K562 (cell line): ENCODE measurements at regions not wholly inside any gene's neighbourhood (a gene's known extent, or its start where the extent isn't known, plus 50 kb on each side); places are given as distances from the start of the nearest gene placed in this dataset.

ENCODE experiments used
- ATAC-seq: fragments of 200-7000 bp; cut with Tn5 transposase; 3 replicates; pipeline ENCODE4 v1.9.1; 2020; ENCODE audit warnings: moderate library complexity
- BruUV-seq: library from RNA; stranded (reverse); fragments of 400-500 nt; replicated peaks from 2 replicates; lab custom pipeline; 2021; lab: Mats Ljungman, UMichigan
- CTCF ChIA-PET: fragments of 300-600 bp; formaldehyde crosslinking; extraction: SDS; loops from one replicate; lab custom pipeline; 2021; ENCODE audit warnings: low intra/inter-chr PET ratio; lab: Yijun Ruan, JAX
- POLR2A ChIA-PET: fragments of 300-600, 350-650 bp; sonication (Branson Sonifier 250); formaldehyde crosslinking; extraction: SDS; loops from one replicate; lab custom pipeline; 2021; ENCODE audit warnings: antibody characterized with exemption, inconsistent platforms; lab: Yijun Ruan, JAX
- DNase-seq, 4 experiments: peaks; one replicate each; pipeline versions ENCODE4 v3.0.0 to v3.0.0-alpha.2; 2011 to 2018; ENCODE audit warnings: low spot score in 3 of 4, mixed read lengths in 3 of 4; ENCODE audit errors: extremely low read depth in 1 of 4
- FAIRE-seq: peaks from 2 replicates; lab custom pipeline; 2011; peaks lifted over from hg19 to GRCh38; lab: Jason Lieb, UNC
- H2AFZ ChIP-seq: 2 replicates; pipeline ENCODE4 v1.6.0; 2011; ENCODE audit warnings: low read depth, low read length, control low read depth, inconsistent platforms
- H3K27ac ChIP-seq: fragments of 200-600 bp; 3 replicates; pipeline ENCODE4 v1.8.0; 2011; ENCODE audit warnings: low read depth, mild to moderate bottlenecking, control low read depth, inconsistent platforms, low read length, moderate library complexity, mixed read lengths; ENCODE audit errors: extremely low read depth
- H3K27me3 ChIP-seq, 2 experiments: fragments of 300-600 bp in 1 of 2; 2 replicates in 1 of 2; 3 replicates in 1 of 2; pipeline versions ENCODE4 v1.6.0 to v1.8.0; 2011; ENCODE audit warnings: inconsistent platforms in 2 of 2, low read length in 2 of 2, mild to moderate bottlenecking in 1 of 2, mixed read lengths in 1 of 2, moderate library complexity in 1 of 2; ENCODE audit not compliant: control insufficient read depth in 2 of 2, insufficient read depth in 2 of 2
- H3K36me3 ChIP-seq: fragments of 300-600 bp; 3 replicates; pipeline ENCODE4 v1.8.0; 2011; ENCODE audit warnings: mild to moderate bottlenecking, low read length, inconsistent platforms; ENCODE audit not compliant: control insufficient read depth, insufficient read depth
- H3K4me1 ChIP-seq, 2 experiments: fragments of 200-600 bp in 1 of 2; replicated peaks in 1 of 2; 2 replicates in 1 of 2; 3 replicates in 1 of 2; pipeline versions ENCODE4 v1.5.1 to v1.8.0; 2011; ENCODE audit warnings: inconsistent platforms in 2 of 2, low read length in 2 of 2, mild to moderate bottlenecking in 1 of 2, mixed read lengths in 1 of 2, moderate library complexity in 1 of 2; ENCODE audit not compliant: control insufficient read depth in 2 of 2, insufficient read depth in 2 of 2
- H3K4me2 ChIP-seq: 2 replicates; pipeline ENCODE4 v1.6.1; 2011; ENCODE audit warnings: low read length, control low read depth, inconsistent platforms, mixed read lengths; ENCODE audit not compliant: insufficient read depth
- H3K4me3 ChIP-seq: fragments of 200-600 bp; sonication (generic), shearing (Covaris generic); 2 replicates; pipeline ENCODE4 v1.5.1; 2016; ENCODE audit warnings: control low read depth, inconsistent platforms
- H3K79me2 ChIP-seq: fragments of 200-600 bp; 3 replicates; pipeline ENCODE4 v1.8.0; 2011; ENCODE audit warnings: low read length, inconsistent platforms; ENCODE audit not compliant: control insufficient read depth, insufficient read depth
- H3K9ac ChIP-seq, 2 experiments: 2 replicates each; pipeline versions ENCODE4 v1.6.0 to v1.6.1; 2011; ENCODE audit warnings: low read depth in 2 of 2, low read length in 2 of 2, control low read depth in 1 of 2, inconsistent platforms in 1 of 2, mild to moderate bottlenecking in 1 of 2, mixed read lengths in 1 of 2; ENCODE audit not compliant: insufficient read depth in 1 of 2
- H3K9me1 ChIP-seq: one replicate; pipeline ENCODE4 v1.6.0; 2011; ENCODE audit warnings: inconsistent platforms, mild to moderate bottlenecking, low read length, moderate library complexity; ENCODE audit not compliant: control insufficient read depth, insufficient read depth
- H3K9me3 ChIP-seq: replicated peaks from 2 replicates; pipeline ENCODE4 v1.5.1; 2011; ENCODE audit warnings: low read depth, low read length, inconsistent platforms; ENCODE audit not compliant: control insufficient read depth, insufficient read depth
- H4K20me1 ChIP-seq: replicated peaks from 2 replicates; pipeline ENCODE4 v1.6.1; 2011; ENCODE audit warnings: low read length, inconsistent platforms, mixed read lengths; ENCODE audit not compliant: control insufficient read depth, insufficient read depth
- C11orf30 ChIP-seq: fragments of 450-650 bp; IDR thresholded peaks from 2 replicates; pipeline ENCODE4 v1.6.1; 2016; ENCODE audit warnings: low read depth, mild to moderate bottlenecking
- DACH1 ChIP-seq: fragments of 450-650 bp; IDR thresholded peaks from 2 replicates; pipeline ENCODE4 v1.6.1; 2018; ENCODE audit not compliant: partially characterized antibody
- PTRF ChIP-seq: fragments of 450-650 bp; IDR thresholded peaks from 2 replicates; pipeline ENCODE4 v1.6.1; 2016; ENCODE audit warnings: mild to moderate bottlenecking, missing genetic modification characterization, missing compliant biosample characterization
- SIN3B ChIP-seq: fragments of 450-650 bp; IDR thresholded peaks from 2 replicates; pipeline ENCODE4 v1.6.1; 2017; ENCODE audit warnings: low read depth, mild to moderate bottlenecking, moderate library complexity
- XRCC5 ChIP-seq: fragments of 200-400 bp; formaldehyde crosslinking; IDR thresholded peaks from 2 replicates; pipeline ENCODE4 v1.6.1; 2017; ENCODE audit warnings: low read depth, mild to moderate bottlenecking, low read length
- ZEB2 ChIP-seq: fragments of 450-650 bp; IDR thresholded peaks from 2 replicates; pipeline ENCODE4 v1.6.1; 2016
- ZNF3 ChIP-seq: fragments of 250-450 bp; sonication (Bioruptor Pico); IDR thresholded peaks from 2 replicates; pipeline ENCODE4 v1.5.0; 2021; ENCODE audit warnings: mild to moderate bottlenecking, moderate library complexity
- in situ Hi-C: fragments of 300-500 bp; cut with MboI; formaldehyde crosslinking; loops from 4 replicates; pipeline ENCODE4 v1.15.0; 2018; ENCODE audit warnings: inconsistent platforms, mixed read lengths
- intact Hi-C: fragments of 100-400 bp; cut with micrococcal nuclease; formaldehyde crosslinking; loops from 2 replicates; pipeline ENCODE4 v1.14.2; 2022
- TF ChIP-seq, protein P1 (sequence below): fragments of 450-650 bp; IDR thresholded peaks from 2 replicates; pipeline ENCODE4 v1.6.1; 2016; ENCODE audit warnings: low read depth
- TF ChIP-seq, protein P2 (sequence below): sonication (generic); IDR thresholded peaks from 2 replicates; pipeline ENCODE4 v1.6.1; 2016
- TF ChIP-seq, protein P3 (sequence below): sonication (generic); formaldehyde crosslinking; IDR thresholded peaks from 2 replicates; pipeline ENCODE4 v1.8.0; 2022; ENCODE audit warnings: missing genetic modification reagents, mild to moderate bottlenecking, borderline replicate concordance
- TF ChIP-seq, protein P4 (sequence below): fragments of 450-650 bp; IDR thresholded peaks from 2 replicates; pipeline ENCODE4 v1.6.1; 2016; ENCODE audit warnings: low read depth, mild to moderate bottlenecking, moderate library complexity
- TF ChIP-seq, protein P5 (sequence below), 2 experiments: fragments of 450-650 bp; conservative IDR thresholded peaks; 2 replicates each; pipeline ENCODE4 v1.6.1; 2017; ENCODE audit warnings: mild to moderate bottlenecking in 2 of 2, moderate library complexity in 2 of 2

DNA sequence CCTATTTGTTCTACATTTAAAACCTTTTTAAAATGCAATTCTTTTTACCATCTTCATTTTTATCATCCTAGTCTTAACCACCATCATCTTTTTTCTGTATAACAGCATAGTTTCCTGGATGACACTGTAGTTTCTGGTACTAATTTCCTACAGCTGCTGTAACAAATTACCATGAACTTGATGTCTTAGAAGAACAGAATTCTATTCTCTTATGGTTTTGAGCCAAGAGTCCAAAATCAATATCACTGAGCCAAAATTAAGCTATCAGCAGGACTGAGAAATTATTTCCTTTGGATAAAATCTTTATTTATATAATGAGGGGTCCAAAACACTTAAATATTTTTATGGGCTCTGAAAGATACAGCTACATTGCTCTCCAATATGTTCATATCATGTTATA is 539.3 kb downstream of the METTL4 start:
- intact Hi-C loops: no loop called here
- no TSS peak for BruUV-seq
- TF ChIP-seq, protein P1, sequence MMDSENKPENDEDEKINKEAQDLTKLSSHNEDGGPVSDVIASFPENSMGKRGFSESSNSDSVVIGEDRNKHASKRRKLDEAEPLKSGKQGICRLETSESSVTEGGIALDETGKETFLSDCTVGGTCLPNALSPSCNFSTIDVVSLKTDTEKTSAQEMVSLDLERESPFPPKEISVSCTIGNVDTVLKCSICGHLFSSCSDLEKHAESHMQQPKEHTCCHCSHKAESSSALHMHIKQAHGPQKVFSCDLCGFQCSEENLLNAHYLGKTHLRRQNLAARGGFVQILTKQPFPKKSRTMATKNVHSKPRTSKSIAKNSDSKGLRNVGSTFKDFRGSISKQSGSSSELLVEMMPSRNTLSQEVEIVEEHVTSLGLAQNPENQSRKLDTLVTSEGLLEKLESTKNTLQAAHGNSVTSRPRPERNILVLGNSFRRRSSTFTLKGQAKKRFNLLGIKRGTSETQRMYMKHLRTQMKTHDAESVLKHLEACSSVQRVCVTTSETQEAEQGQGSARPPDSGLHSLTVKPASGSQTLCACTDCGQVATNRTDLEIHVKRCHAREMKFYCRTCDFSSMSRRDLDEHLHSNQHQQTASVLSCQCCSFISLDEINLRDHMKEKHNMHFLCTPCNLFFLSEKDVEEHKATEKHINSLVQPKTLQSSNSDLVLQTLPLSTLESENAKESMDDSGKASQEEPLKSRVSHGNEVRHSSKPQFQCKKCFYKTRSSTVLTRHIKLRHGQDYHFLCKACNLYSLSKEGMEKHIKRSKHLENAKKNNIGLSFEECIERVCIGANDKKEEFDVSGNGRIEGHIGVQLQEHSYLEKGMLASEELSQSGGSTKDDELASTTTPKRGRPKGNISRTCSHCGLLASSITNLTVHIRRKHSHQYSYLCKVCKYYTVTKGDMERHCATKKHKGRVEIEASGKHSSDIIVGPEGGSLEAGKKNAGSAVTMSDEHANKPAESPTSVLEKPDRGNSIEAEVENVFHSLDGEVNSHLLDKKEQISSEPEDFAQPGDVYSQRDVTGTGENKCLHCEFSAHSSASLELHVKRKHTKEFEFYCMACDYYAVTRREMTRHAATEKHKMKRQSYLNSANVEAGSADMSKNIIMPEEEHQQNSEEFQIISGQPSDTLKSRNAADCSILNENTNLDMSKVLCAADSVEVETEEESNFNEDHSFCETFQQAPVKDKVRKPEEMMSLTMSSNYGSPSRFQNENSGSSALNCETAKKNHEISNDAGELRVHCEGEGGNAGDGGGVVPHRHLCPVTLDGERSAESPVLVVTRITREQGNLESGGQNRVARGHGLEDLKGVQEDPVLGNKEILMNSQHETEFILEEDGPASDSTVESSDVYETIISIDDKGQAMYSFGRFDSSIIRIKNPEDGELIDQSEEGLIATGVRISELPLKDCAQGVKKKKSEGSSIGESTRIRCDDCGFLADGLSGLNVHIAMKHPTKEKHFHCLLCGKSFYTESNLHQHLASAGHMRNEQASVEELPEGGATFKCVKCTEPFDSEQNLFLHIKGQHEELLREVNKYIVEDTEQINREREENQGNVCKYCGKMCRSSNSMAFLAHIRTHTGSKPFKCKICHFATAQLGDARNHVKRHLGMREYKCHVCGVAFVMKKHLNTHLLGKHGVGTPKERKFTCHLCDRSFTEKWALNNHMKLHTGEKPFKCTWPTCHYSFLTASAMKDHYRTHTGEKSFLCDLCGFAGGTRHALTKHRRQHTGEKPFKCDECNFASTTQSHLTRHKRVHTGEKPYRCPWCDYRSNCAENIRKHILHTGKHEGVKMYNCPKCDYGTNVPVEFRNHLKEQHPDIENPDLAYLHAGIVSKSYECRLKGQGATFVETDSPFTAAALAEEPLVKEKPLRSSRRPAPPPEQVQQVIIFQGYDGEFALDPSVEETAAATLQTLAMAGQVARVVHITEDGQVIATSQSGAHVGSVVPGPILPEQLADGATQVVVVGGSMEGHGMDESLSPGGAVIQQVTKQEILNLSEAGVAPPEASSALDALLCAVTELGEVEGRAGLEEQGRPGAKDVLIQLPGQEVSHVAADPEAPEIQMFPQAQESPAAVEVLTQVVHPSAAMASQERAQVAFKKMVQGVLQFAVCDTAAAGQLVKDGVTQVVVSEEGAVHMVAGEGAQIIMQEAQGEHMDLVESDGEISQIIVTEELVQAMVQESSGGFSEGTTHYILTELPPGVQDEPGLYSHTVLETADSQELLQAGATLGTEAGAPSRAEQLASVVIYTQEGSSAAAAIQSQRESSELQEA: no peak
- TF ChIP-seq PTRF (tag): no peak
- TF ChIP-seq ZNF3 (CRISPR knock-in tag): no peak
- TF ChIP-seq, protein P2, sequence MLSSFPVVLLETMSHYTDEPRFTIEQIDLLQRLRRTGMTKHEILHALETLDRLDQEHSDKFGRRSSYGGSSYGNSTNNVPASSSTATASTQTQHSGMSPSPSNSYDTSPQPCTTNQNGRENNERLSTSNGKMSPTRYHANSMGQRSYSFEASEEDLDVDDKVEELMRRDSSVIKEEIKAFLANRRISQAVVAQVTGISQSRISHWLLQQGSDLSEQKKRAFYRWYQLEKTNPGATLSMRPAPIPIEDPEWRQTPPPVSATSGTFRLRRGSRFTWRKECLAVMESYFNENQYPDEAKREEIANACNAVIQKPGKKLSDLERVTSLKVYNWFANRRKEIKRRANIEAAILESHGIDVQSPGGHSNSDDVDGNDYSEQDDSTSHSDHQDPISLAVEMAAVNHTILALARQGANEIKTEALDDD: no peak
- TF ChIP-seq, protein P3, sequence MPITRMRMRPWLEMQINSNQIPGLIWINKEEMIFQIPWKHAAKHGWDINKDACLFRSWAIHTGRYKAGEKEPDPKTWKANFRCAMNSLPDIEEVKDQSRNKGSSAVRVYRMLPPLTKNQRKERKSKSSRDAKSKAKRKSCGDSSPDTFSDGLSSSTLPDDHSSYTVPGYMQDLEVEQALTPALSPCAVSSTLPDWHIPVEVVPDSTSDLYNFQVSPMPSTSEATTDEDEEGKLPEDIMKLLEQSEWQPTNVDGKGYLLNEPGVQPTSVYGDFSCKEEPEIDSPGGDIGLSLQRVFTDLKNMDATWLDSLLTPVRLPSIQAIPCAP (CRISPR knock-in tag): no peak
- no peak for TF ChIP-seq C11orf30
- TF ChIP-seq, protein P4, sequence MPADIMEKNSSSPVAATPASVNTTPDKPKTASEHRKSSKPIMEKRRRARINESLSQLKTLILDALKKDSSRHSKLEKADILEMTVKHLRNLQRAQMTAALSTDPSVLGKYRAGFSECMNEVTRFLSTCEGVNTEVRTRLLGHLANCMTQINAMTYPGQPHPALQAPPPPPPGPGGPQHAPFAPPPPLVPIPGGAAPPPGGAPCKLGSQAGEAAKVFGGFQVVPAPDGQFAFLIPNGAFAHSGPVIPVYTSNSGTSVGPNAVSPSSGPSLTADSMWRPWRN: no peak
- no peak for TF ChIP-seq ZEB2
- TF ChIP-seq SIN3B: no peak
- no peak for TF ChIP-seq DACH1
- no peak for TF ChIP-seq XRCC5
- TF ChIP-seq, protein P5, sequence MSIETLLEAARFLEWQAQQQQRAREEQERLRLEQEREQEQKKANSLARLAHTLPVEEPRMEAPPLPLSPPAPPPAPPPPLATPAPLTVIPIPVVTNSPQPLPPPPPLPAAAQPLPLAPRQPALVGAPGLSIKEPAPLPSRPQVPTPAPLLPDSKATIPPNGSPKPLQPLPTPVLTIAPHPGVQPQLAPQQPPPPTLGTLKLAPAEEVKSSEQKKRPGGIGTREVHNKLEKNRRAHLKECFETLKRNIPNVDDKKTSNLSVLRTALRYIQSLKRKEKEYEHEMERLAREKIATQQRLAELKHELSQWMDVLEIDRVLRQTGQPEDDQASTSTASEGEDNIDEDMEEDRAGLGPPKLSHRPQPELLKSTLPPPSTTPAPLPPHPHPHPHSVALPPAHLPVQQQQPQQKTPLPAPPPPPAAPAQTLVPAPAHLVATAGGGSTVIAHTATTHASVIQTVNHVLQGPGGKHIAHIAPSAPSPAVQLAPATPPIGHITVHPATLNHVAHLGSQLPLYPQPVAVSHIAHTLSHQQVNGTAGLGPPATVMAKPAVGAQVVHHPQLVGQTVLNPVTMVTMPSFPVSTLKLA (conservative IDR thresholded peaks at IDR 0.05): no peak

More for the DNA sequence above, 539.3 kb downstream of the METTL4 start:
- Histone ChIP-seq H3K4me1 (no peaks in the 10 kb centered on the region), H3K4me3 (no peak overlapping the region), H3K9me3 (no peaks in the 10 kb centered on the region), H4K20me1 (no peaks in the 10 kb centered on the region), H3K9ac (no peak overlapping the region), H3K9me1 (no peaks in the 10 kb centered on the region), H3K36me3 (no peaks in the 10 kb centered on the region), H3K4me2 (no peak overlapping the region), H3K79me2 (no peaks in the 10 kb centered on the region), H3K27ac (no peak overlapping the region), H2AFZ (no peak overlapping the region), H3K27me3 (0 out of 5 replicates have a peak, but pooled peaks cover 0 to 7% of the 10 kb centered on the region in 2 experiments)
- DNase-seq: no peak
- no peak for ATAC-seq
- ChIA-PET POLR2A (interaction anchor here (0.6 kb wide), 1 partner anchor 491 kb away, joined by 3 read pairs; no protein-coding TSS in a partner anchor), CTCF (interaction anchor here (0.7 kb wide), 1 partner anchor 18 kb away, joined by 7 read pairs; no protein-coding TSS in a partner anchor)
- in situ Hi-C loops: no loop called here
- no peak for FAIRE-seq
